NCI-H526 (cell line): ENCODE measurements at regions not wholly inside any gene's neighbourhood (a gene's known extent, or its start where the extent isn't known, plus 50 kb on each side); places are given as distances from the start of the nearest gene placed in this dataset.

Experiments used
- DNase-seq, 2 experiments: peaks; one replicate each; lab custom pipeline; 2025; lab: John Stamatoyannopoulos, UW

DNA sequence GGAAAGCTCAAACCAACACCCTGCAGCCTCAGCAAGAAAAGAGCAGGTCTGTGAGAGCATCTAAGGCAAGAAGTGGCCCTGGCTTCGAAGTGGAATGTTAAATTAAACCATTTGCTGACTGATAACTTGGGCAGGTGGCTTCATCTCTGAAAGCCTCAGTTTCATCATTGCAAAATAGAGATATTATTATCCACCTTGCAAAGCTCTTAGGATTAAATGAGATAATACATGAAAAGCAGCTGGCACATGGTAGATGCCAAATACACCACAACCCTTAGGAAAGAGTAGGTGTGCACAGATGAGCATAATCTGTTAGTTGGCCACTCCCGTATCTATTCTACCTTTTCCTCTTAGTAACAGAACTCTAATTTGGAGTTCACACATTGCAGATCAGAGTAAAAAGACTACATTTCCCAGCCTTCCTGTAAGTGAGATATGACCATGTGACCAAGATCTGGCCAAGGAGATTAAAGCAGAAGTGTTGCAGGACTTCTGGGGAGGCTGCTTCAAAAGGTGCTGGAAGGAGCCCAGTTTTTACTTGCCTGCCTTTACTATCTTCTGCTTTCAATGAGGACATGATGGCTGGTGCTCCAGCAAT is 288.7 kb downstream of the SOX9 start:
- DNase-seq = no peak

DNA sequence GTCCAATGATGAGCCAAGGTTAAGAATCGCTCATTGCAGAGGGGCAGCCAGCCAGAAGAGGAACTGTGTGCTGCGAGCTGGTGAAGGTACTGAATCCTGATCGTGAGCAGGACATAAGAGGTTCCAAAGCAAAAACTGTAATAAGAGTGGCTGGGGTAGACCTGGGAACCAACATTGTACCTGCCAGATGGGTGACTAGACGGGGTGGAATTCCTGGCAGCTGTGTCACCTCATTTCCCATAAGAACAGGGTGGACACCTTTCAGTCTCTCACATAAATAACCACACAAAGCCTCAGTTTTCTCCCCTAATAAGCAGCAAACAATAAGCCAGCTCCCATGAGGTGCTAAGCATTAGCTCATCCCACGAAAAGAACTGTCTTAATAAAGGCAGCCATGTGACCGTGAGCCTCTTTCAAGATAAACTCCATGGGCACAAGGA is 290.3 kb downstream of the SOX9 start:
- no peak for DNase-seq

GRCh38 chr17:72412650-72413076 is 291.8 kb downstream of the SOX9 start:
- no peak for DNase-seq

DNA sequence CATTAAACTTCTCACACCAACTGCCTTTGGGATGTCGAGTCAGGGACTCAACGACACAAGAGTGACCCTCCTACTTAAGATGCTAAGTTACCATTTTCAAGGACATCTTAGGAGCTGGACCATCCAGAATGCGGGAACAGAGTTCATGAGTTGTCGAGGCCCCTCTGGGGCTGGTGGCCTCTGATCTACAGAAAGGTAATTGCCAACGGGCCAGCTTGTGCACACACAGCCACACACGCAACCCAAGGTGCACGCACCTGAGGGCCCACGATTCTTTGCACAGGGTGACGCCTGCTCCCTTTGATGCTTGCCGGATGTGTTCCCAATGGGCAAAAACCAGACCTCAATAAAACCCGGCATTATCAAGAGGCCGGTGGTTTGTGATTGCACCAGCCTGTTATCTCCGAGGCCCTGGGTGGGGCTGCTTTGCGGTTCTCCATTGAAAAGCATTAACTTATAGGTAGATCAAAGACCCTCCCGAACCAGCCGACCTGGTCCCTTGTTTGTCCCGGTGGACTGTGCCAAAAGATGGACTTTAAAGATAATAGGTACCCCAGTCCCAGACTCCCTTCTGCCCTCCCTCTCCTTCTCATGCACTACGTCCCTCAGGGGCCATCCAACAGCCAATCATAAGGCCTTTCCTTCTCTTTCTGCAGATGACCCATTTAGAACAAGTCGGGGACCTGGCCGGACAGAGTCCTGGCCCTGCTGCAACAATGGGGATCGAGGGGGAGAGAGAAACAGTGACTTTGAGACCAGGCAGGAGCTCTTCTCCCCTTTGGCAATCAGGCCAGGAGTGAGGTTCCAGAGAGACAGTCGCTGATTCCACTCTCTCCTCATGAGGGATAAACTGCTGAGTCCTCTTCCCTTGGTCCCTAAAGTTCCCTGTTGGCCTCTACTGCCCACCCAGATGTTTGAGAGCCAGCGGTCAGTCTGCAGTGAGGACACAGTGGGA is 292.5 kb downstream of the SOX9 start:
- no peak for DNase-seq

DNA sequence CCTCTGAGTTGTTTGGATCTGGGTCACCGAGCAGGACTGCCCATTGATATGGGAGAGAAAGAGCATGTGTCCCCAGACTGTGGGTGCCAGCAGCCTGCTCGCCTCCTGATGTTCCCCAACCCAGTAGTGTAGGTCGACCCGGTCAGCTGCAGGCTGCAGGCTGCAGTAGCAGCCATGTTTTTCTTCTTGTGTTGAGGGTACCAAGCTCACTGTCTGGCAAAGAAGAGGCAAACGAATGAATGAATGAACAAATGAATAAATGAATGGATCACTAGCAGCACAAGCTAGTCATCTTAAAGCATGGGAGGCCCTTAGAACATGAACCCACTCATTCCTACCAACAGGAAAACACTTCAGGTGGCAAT is 293.2 kb downstream of the SOX9 start:
- no peak for DNase-seq

DNA sequence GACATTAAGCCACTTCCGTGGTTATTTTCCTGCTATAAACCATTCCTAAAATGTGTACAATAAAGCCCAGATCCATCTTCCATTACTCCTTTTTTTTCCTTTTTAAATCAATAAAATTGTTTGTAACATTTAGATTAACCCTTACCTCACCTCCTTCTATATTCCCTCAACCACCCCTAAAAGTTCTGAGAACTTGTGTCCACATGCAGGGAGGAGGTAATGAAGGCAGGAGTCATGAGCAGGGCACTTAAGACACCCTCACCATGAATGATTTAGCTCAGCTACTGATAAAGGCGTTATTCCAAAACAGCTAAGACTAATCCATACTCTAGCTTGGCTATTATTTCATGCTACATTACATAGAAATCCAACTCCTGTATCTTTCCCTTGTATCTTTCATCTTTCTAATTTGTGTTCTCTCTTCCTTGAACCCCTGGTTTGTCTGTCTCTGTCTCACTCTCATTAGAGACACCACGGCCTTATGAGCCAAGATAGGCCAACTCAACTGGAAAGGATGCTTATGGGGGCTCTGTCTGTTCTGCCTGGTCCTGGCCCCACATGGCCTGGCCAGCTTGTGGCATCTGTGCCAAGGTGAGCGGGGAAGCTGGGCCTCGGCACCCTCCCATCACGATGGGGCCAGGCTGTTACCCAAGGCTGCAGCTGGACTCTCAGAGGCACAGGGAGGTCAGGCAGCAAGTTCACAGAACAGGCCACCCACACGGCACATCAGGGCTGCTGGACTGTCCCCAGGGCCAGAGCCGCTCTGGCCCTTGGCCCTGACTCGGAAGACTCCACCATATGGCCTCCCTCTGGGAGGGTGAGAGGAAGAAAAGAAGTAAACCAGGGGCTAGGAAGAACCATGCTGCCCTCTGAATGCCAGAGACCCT is 294.4 kb downstream of the SOX9 start:
- no peak for DNase-seq

GRCh38 chr17:72416054-72416675 is 295.3 kb downstream of the SOX9 start:
- DNase-seq = peak; percentile 54 to 84

DNA sequence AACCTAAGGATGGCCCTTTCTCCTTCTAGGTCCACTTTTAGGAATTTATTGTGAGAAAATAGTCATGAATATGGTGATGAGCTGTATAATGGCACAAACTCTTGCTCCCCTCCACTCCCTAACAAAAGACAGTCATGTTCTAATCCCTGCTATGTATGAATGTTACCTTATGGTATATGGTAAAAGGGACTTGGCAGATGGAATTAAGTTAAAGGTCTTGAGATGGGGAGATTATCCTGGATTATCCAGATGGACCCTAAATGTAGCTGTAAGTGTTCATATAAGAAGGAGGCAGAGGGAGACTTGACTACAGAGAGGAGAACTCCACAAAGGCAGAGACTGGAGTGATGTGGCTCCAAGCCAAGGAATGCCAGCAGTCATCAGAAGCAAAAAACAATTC is 296.1 kb downstream of the SOX9 start:
- DNase-seq = no peak

DNA sequence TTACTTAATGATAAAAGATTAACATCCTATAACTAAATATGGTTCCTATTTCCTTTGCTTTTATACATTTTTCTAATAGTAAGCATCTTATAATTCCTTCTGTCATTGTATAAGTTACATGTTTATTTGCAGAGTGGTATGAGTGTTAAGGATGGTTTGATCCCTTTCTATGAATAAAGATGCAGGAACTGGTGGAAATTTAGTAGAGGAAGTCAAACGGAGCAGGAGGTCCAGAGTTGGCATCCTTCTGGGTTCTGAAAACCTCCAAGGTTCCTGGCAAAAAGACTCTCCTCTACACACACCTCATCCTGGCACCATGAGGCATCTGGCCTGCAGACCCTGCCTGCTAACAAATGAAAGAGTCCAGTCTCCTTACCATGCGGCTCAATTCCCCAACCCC is 296.8 kb downstream of the SOX9 start:
- DNase-seq = no peak

- DNase-seq = no peak
These were observed 299.3 kb downstream of the SOX9 start for GRCh38 chr17:72419866-72420774.

- no peak for DNase-seq
These were observed 299.9 kb downstream of the SOX9 start for GRCh38 chr17:72420775-72421127.

GRCh38 chr17:72421128-72422092 is 300.6 kb downstream of the SOX9 start:
- peak; percentile 39 to 72 for DNase-seq

GRCh38 chr17:72422204-72422504 is 301.3 kb downstream of the SOX9 start:
- no peak for DNase-seq

- DNase-seq = no peak
These were observed 301.9 kb downstream of the SOX9 start for GRCh38 chr17:72422505-72423285.

DNA sequence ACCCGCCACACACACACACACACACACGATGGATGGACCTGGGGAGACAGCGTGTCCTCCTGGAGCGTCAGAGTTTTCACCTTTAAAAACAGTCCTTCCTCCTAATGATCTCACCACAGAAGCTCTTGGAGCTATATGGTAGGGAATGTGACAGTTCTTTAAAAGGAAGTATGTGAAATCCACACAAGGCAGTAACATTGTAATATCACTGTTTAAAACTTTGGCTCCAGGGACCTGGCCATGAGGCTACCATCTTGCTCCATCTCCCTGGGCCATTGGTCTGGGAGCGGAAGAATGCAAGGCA is 302.4 kb downstream of the SOX9 start:
- no peak for DNase-seq

GRCh38 chr17:72423718-72424117 is 302.9 kb downstream of the SOX9 start:
- no peak for DNase-seq

GRCh38 chr17:72424505-72425117 is 303.8 kb downstream of the SOX9 start:
- no peak for DNase-seq

DNA sequence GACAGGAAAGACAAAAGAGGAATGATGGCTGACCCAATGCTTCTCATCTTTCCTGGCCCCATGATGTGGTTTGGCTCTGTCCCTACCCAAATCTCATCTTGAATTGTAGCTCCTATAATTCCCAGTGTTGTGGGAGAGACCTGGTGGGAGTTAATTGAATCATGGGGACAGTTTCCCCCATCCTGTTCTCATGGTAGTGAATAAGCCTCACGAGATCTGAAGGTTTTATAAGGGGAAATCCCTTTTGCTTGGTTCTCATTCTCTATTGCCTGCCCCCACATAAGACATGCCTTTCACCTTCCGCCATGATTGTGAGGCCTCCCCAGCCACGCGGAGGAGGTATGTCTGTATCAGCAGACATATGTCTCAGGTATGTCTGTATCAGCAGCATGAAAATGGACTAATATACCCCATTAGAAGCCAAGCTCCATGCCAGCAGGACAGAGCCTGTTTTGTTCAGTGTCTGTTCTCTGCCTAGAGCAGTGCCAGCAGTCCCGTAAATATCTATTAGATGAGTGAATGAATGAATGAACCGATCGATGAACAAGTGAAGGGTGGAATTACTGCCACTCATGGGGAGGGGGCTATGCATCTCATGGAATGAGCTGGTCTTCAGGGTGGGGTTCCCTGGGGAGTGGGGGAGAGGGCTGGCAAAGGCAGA is 304.4 kb downstream of the SOX9 start:
- no peak for DNase-seq
